ENCODE measurements at regions not wholly inside any gene's neighbourhood (a gene's known extent, or its start where the extent isn't known, plus 50 kb on each side); places are given as distances from the start of the nearest gene placed in this dataset.

DNA sequence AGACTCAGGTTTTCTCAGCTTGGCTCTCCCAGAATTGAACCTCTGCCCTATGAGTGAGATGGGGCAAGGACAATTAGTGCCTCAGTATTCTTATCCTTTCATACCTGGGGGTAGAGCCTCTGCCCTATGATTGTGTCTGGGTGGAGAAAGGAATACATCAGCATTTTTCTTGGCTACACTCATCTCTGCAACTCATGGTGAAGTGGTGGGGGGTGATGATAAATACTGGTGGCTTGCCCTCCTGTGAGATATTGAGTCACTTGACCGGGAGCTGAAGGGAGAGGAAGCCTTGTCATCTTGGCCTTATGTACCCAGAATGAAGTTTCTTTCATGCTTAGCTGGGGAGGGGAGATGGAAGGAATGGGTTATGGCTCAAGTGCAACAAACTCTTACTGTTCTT lies 71.3 kb upstream of the ENOX2 start:
- DNase-seq (ENCODE audit: low read depth, low spot score), result peak; percentile 29
- no peak overlapping the region for H3K27ac ChIP-seq

DNA sequence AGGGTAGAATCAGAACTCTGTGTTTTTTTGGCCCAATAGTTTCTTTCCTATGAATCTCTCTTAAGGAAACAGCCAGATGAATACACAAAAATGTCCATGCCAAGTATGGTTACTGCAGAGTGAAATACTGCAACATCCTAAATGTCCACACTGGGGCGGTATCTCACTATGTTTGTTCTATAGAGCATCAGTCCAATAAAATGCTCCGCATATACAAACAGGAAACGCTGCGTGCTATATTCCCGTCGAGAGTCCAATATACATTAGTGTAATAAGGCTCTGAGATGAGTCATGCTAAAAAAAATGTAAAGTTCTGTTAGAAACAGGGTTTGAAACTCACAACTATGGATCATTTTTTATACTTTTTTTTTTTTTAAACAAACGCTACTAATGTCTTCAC lies 72.9 kb upstream of the ENOX2 start:
- H3K27ac ChIP-seq, result no peak overlapping the region
- no peak for DNase-seq (ENCODE audit: low read depth, low spot score)

DNA sequence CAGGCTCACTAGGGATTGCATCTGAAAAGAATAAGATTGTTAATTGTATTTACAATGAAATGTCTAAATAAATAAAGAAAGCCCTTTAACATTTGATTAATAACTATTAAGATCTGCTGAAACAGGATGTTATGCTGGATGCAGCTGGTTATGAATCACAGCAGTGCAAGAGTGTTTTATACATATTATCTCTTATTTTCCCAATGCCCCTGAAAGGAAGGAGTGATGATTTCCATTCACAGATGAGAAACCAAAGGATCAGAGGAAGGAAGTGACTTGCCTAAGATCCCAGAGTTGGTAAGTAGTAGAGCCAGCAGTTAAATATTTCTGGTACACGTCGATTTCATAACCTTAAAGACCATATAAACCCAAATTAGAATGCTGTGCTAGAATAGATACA lies 76.3 kb upstream of the ARHGAP36 start:
- no peak overlapping the region for H3K27ac ChIP-seq
- no peak for DNase-seq (ENCODE audit: low read depth, low spot score)

DNA sequence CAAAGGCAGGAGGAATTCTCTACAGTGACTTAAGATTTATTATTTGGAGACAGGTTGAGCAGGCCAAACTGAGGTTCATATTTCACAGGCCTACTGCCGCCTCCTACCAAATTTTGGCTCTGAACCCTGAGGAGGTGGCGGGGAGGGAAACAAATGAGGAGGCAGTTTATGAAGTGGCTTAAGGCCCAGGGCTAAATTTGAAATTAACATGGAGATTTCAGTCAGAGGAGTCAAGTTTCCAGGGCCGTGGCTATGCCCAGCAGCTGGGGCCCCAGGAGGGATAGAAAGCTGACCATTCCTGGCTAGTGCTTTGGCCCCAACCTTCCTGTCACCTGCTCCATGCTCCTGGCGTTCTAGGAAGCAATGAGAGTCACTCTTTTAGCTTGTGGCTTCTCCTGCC lies 73.4 kb upstream of the ARHGAP36 start:
- DNase-seq (ENCODE audit: low read depth, low spot score), result no peak
- H3K27ac ChIP-seq, result no peak overlapping the region

DNA sequence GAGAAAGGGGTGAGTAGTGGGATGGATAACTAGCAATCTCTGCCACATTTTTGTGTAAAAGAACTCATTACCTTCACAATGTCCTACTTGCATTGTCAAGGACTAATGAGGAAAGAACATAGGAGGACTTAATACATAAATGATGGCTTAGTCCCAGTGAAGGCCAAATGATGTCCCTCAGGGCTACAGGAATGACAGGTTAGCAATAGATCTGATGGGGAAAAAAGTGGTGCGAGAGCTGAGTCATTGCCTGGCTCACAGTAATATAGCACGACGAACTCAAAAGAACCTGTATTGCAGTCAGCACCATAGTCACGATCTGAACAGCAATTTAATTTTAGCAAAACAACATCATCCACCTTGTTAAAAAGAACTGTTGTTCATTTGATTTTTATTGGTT lies 70.9 kb upstream of the ARHGAP36 start:
- H3K27ac ChIP-seq, result no peak overlapping the region
- no peak for DNase-seq (ENCODE audit: low read depth, low spot score)

DNA sequence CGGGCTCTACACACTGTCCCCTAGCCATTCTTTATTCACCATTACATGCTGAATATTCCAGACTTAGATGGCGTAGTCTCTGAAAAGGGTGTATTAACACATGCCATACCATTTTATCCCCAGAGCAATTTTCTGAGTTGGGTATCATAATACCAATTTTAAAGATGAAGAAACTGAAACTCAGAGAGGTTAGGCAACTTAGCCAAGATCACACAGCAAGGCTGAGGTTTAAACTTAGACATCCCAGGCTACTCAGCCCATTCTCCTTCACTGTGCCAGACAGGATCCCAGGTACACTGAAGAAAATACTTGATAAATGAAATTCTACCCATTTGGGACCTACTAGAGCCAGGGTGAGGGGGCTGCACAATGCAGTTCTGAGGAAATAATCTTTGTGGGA lies 67.4 kb upstream of the ARHGAP36 start:
- no peak overlapping the region for H3K27ac ChIP-seq
- no peak for DNase-seq (ENCODE audit: low read depth, low spot score)

DNA sequence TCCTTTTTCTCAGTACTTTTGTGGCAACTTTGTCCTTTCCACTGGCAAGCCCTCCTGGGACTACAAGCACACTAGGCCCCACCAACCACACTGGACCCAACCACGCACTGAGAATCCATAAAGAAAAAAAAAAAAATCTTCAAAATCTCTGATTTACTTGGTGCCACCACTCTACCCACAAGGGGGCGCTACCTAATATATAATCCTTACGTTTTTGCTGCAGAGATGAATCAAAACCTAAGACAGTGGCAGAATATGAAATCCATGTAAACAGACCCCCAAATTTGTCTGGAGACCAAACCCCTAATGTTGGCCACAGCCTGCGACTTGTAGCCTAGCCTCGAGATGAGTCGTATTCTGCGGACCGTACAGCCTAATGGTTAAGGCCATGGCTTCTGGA lies 63.5 kb upstream of the ARHGAP36 start:
- DNase-seq (ENCODE audit: low read depth, low spot score), result no peak

DNA sequence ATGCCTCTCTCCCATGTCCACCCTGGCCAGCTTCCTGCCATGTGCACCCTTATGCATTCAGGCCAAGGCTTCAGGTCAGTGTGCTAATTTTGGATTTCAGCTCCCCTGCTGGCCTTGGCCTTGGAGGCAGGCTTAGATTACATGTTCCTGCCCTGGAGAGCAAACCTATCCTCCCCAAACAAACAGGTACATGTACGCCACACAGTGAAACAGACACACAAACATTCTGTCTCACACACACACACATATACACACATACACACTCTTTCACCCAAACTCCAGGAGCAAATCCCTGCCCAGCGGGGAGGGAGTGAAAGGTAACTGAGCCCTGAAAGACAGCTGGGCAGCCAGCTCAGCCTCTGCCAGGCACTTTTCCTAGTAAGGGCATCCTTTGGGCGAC lies 62.7 kb upstream of the ARHGAP36 start:
- H3K27ac ChIP-seq, result no peak overlapping the region

More for the DNA sequence above, 63.5 kb upstream of the ARHGAP36 start:
- H3K27ac ChIP-seq, result no peak overlapping the region

DNA sequence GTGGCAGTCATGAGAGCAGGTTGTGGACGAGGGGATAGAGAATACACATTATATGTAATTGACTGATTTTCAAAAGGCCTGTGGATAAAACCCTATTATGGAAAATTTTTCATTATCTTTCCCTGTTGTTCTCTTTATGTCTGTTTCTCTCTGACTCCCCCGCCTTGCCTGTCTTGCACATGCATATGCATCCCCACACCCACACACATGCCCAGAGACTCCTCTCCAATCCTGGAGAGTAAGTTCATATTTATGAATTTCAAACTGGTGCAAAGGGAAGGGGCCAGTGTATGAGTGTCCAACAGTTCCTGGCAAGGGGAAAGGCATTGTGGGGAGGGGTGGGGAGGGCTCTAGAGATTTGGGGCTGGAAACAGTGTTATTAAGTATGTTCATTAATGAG lies 60.8 kb upstream of the ARHGAP36 start:
- no peak for DNase-seq (ENCODE audit: low read depth, low spot score)
- no peak overlapping the region for H3K27ac ChIP-seq

More for the DNA sequence above, 62.7 kb upstream of the ARHGAP36 start:
- DNase-seq (ENCODE audit: low read depth, low spot score), result no peak

DNA sequence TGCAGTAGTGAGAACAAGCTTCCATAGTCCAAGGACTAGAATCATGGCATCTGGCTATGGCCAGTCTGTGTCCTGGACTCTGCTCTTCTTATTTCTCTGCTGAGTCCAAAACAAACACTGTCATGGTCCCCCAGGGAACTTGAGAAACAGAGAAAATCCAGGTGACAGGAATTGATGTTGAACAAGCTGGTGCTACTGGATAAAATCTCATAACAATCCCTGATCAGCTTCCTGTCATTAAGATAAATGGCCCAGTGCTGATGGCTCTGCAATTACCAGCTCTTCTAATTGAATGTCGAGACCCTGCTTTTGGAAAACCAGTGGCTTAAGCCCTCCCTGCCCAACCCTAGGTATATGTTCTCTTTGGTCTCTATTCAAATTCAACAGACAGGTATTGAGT lies 58.8 kb upstream of the ARHGAP36 start:
- DNase-seq (ENCODE audit: low read depth, low spot score), result no peak
- no peak overlapping the region for H3K27ac ChIP-seq
